ENCODE measurements at regions not wholly inside any gene's neighbourhood (a gene's known extent, or its start where the extent isn't known, plus 50 kb on each side); places are given as distances from the start of the nearest gene placed in this dataset. TPM values are rescaled to one million over a fixed set of nuclear protein-coding genes. Genes with fewer than 3 reads are reported as not detected.

Small RNA genes lying in the stretch of these regions (small RNA-seq; reads per million reads assigned to genes)
- gene AC023511.2 = not detected
- gene RNA5SP356 = not detected
